IPS DF 4.7 (cell line): ENCODE measurements at regions not wholly inside any gene's neighbourhood (a gene's known extent, or its start where the extent isn't known, plus 50 kb on each side); places are given as distances from the start of the nearest gene placed in this dataset.
"Not testable (repeated sequence)": the region's sequence is repeated elsewhere in the genome, so short reads cannot be mapped to it uniquely, and the experiment has no call there.

Experiments
- DNase-seq: peaks from one replicate; pipeline ENCODE4 v3.0.0-alpha.2; 2013; ENCODE audit warnings: low spot score; ENCODE audit errors: extremely low read depth

DNA sequence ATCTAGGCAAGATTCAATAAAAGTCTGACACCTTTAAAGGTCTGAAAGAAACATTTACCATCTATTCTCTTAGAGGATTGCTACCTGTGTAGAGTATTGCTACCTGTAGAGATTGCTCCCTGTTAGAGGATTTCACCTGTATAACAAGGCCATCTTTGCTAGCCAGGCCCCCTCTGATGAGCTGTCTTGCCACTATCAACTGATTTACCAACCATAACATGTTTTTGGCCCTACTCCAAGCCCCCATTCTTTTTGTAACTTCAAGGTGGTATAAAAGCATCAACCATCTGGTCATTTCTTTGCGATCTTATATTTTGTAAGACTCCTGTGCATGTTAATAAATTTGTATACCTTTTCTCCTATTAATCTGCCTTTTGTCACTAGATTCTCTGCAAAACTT is 424.7 kb upstream of the CAMK1G start:
- no peak for DNase-seq

GRCh38 chr1:209160230-209160629 is 423.3 kb upstream of the CAMK1G start:
- DNase-seq, result no peak

DNA sequence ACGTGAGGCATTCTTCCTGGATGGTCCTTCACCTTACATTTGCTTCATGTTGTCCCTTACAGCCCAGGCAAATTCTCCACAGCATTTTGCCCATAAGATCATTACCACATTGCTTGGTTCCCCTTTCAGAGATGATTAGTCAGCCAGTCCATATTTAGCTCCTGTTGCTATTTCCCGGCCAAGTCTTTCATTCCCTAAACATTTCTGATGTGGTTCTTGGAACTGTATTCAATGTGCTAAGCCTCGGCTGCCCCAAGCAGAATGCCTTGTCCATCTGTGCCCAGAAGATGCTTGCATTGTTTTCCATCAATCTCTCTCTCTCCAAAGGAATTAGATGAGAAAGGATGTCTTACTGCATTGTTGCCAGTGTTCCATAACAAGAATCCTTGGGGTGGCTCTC is 420.9 kb upstream of the CAMK1G start:
- no peak for DNase-seq

- no peak for DNase-seq
Measured at GRCh38 chr1:209168204-209168603, 415.3 kb upstream of the CAMK1G start.

DNA sequence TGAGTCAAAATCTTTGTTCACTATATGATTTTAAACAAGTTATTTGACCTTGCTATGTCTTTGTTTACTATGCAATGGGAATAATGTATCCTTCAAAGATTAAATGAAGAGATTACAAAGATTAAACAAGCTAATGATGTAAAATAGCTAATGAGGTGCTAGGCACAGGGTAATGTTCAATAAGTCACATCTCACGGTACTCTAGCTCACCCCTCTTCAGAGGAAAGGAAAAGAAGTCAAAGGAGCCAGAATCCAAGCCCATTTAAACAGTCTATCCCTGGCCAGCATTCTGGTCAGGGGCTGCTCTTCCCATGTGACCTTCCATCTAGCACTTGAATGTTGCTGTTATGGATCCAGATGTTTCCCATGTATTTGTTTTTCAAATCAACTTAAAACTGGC is 412.4 kb upstream of the CAMK1G start:
- DNase-seq, result no peak

GRCh38 chr1:209172286-209172685 is 411.2 kb upstream of the CAMK1G start:
- DNase-seq, result no peak

- not testable (repeated sequence) for DNase-seq
Measured at GRCh38 chr1:209172792-209173542, 410.5 kb upstream of the CAMK1G start.

- not testable (repeated sequence) for DNase-seq
Measured at GRCh38 chr1:209173796-209174195, 409.7 kb upstream of the CAMK1G start.

GRCh38 chr1:209176866-209177430 is 406.6 kb upstream of the CAMK1G start:
- DNase-seq, result no peak

GRCh38 chr1:209183195-209183594 is 400.3 kb upstream of the CAMK1G start:
- no peak for DNase-seq

- DNase-seq, result no peak
Measured at GRCh38 chr1:209187589-209187988, 395.9 kb upstream of the CAMK1G start.

- DNase-seq, result peak; percentile 79
Measured at GRCh38 chr1:209190591-209191261, 392.8 kb upstream of the CAMK1G start.

- no peak for DNase-seq
Measured at GRCh38 chr1:209191262-209191634, 392.3 kb upstream of the CAMK1G start.

- no peak for DNase-seq
Measured at GRCh38 chr1:209196140-209196539, 387.4 kb upstream of the CAMK1G start.

DNA sequence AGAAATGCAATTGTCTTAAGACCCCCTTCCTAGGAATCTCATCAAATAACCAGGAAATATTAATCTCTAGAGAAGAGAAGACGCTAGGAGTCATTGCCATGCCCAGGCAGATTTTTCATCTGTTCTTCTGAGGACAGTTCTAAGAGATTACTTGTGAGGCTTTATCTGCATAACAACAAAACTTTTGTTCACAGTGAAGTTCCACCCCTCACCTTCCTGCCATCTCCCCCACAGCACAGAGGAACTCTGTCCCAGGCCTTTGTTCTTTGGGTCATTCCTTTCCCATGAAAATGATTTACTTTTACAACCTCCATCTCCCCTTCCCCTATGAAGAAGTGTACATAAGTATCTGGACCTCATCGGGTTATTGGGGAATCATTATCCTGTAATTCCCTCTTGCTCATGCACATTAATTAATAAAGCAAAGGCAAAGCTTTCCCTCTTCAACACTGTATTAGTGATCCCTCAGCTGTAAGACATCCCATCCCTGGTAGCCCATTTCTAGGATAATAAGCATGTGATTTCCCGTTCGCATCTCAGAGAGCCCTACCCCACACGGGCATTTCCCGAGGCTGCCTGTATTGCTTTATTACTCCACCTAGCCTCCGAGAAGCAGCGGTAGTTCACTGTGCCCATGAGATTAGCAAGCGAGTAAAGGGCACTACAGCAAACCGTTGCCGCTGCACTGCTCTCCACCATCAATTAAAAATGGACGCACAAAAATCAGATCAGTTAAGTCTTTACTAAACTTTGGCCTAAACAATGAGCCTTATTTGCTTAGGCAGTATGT is 384.4 kb upstream of the CAMK1G start:
- no peak for DNase-seq

- peak; percentile 64 for DNase-seq
Measured at GRCh38 chr1:209199822-209200221, 383.7 kb upstream of the CAMK1G start.

DNA sequence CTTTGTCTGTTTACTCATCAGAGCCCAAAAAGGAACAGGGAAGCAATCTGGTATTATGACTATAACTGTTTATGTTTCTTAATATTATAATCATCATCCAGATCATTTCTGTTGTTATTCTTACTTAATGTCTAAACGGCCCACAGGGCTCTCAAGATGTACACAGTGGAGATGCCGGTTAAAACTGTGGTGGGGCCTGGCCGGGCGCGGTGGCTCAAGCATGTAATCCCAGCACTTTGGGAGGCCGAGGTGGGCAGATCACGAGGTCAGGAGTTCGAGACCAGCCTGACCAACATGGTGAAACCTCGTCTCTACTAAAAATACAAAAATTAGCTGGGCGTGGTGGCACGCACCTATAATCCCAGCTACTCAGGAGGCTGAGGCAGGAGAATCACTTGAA is 381.2 kb upstream of the CAMK1G start:
- DNase-seq, result not testable (repeated sequence)

- no peak for DNase-seq
Measured at GRCh38 chr1:209202830-209203532, 380.5 kb upstream of the CAMK1G start.

DNA sequence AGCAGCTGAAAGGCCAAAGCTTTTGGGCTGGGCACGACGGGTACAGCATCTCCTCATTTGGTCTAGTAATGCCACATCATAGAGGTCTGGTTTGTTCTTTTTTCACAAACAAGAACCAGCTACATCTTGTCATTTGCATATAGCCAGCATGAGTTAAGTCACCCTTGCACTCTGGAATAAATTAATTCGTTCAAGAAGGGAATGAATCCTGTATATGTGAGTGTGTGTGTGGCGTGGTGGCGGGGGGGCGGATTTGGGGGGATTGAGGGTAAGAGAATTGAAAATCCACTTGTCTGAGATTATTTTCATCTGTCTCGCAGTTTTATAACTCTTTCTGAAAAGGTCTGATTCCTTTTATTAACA is 380.0 kb upstream of the CAMK1G start:
- no peak for DNase-seq

- DNase-seq, result no peak
Measured at GRCh38 chr1:209205039-209205438, 378.5 kb upstream of the CAMK1G start.

DNA sequence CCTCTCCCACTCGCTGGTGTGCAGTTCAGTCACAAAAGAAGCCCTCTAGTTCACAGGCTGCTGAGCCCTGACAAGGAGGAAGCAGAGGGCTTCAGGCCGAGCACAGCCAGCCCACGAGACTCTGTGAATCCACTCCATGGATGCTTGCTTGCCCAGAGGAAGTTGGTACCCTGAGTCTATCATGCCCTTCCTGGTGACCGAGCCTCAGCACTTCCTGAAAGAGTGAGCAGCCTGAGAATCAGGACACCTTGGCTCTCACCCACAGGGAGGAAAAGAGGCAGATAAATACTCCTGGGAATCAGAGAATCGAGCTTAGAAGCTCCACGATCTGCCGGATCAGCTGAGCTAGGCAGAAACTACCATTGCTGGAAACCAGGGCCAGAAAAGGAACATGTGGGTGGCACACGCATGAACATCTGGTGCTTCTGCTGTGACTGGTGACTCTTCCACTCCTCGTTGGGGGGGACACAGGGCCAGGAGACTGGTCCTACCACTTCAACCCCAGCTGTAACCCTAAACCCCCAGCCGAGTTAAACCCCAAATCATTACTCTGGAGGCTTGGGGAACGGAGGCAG is 376.3 kb upstream of the CAMK1G start:
- no peak for DNase-seq
